Daoy (cell line): ENCODE measurements at regions not wholly inside any gene's neighbourhood (a gene's known extent, or its start where the extent isn't known, plus 50 kb on each side); places are given as distances from the start of the nearest gene placed in this dataset.
"Not testable (repeated sequence)": the region's sequence is repeated elsewhere in the genome, so short reads cannot be mapped to it uniquely, and the experiment has no call there.

Source experiments
- DNase-seq: peaks from one replicate; pipeline ENCODE4 v3.0.0-alpha.2; 2015; ENCODE audit warnings: low read depth

GRCh38 chr12:131357185-131357747, 353.6 kb upstream of the SFSWAP start:
- DNase-seq = no peak

- DNase-seq = no peak
Measured at GRCh38 chr12:131357920-131358319, 353.0 kb upstream of the SFSWAP start.

- DNase-seq = no peak
Measured at GRCh38 chr12:131362291-131363211, 348.3 kb upstream of the SFSWAP start.

GRCh38 chr12:131363393-131363792, 347.5 kb upstream of the SFSWAP start:
- DNase-seq = no peak

GRCh38 chr12:131363841-131364495, 346.9 kb upstream of the SFSWAP start:
- DNase-seq = no peak

- no peak for DNase-seq
Measured at GRCh38 chr12:131364903-131365820, 345.7 kb upstream of the SFSWAP start.

GRCh38 chr12:131365821-131366260, 345.0 kb upstream of the SFSWAP start:
- no peak for DNase-seq

- DNase-seq = no peak
Measured at GRCh38 chr12:131366261-131366871, 344.5 kb upstream of the SFSWAP start.

- not testable (repeated sequence) for DNase-seq
Measured at GRCh38 chr12:131367067-131367982, 343.6 kb upstream of the SFSWAP start.

GRCh38 chr12:131367983-131368667, 342.8 kb upstream of the SFSWAP start:
- no peak for DNase-seq

- no peak for DNase-seq
Measured at GRCh38 chr12:131368668-131369071, 342.2 kb upstream of the SFSWAP start.

GRCh38 chr12:131369094-131369845, 341.6 kb upstream of the SFSWAP start:
- no peak for DNase-seq

GRCh38 chr12:131370321-131370720, 340.6 kb upstream of the SFSWAP start:
- DNase-seq = no peak

- peak; percentile 24 for DNase-seq
Measured at GRCh38 chr12:131370791-131371347, 340.0 kb upstream of the SFSWAP start.

GRCh38 chr12:131371401-131372170, 339.3 kb upstream of the SFSWAP start:
- peak; percentile 65 for DNase-seq

GRCh38 chr12:131372171-131372475, 338.8 kb upstream of the SFSWAP start:
- no peak for DNase-seq

GRCh38 chr12:131372706-131373195, 338.1 kb upstream of the SFSWAP start:
- no peak for DNase-seq
